Loucy (cell line): ENCODE measurements at regions not wholly inside any gene's neighbourhood (a gene's known extent, or its start where the extent isn't known, plus 50 kb on each side); places are given as distances from the start of the nearest gene placed in this dataset.

Experiments
- H2AFZ ChIP-seq: fragments of 200-600 bp; sonication (generic); 2 replicates; pipeline ENCODE4 v1.6.0; 2016; ENCODE audit warnings: antibody characterized with exemption, mild to moderate bottlenecking, low read length, moderate library complexity
- H3F3A ChIP-seq: fragments of 200-600 bp; 2 replicates; pipeline ENCODE4 v1.6.0; 2016; ENCODE audit warnings: antibody characterized with exemption, low read depth, mild to moderate bottlenecking
- H3K27me3 ChIP-seq: fragments of 200-600 bp; sonication (generic); 2 replicates; pipeline ENCODE4 v1.6.1; 2014; ENCODE audit warnings: low read length, mild to moderate bottlenecking; ENCODE audit not compliant: insufficient read depth, poor library complexity, severe bottlenecking
- H3K36me3 ChIP-seq: fragments of 200-600 bp; sonication (generic); 2 replicates; pipeline ENCODE4 v1.6.1; 2016; ENCODE audit warnings: low read length; ENCODE audit not compliant: insufficient read depth
- H3K4me1 ChIP-seq: fragments of 200-600 bp; sonication (generic); 2 replicates; pipeline ENCODE4 v1.5.1; 2014; ENCODE audit warnings: low read length, mild to moderate bottlenecking; ENCODE audit not compliant: insufficient read depth, poor library complexity, severe bottlenecking
- H3K4me2 ChIP-seq: fragments of 200-600 bp; sonication (generic); 2 replicates; pipeline ENCODE4 v1.6.0; 2014; ENCODE audit warnings: antibody characterized with exemption, low read length, low read depth, mild to moderate bottlenecking; ENCODE audit not compliant: poor library complexity, severe bottlenecking
- H3K4me3 ChIP-seq: fragments of 200-600 bp; sonication (generic); 2 replicates; pipeline ENCODE4 v1.5.1; 2014; ENCODE audit warnings: low read length, mild to moderate bottlenecking, mixed read lengths; ENCODE audit not compliant: poor library complexity, severe bottlenecking
- H3K79me2 ChIP-seq: fragments of 200-600 bp; sonication (generic); 2 replicates; pipeline ENCODE4 v1.6.1; 2014; ENCODE audit warnings: low read length; ENCODE audit not compliant: insufficient read depth
- H3K9ac ChIP-seq: fragments of 200-600 bp; sonication (generic); 2 replicates; pipeline ENCODE4 v1.6.0; 2014; ENCODE audit warnings: mild to moderate bottlenecking, low read depth, low read length, moderate library complexity; ENCODE audit not compliant: poor library complexity, severe bottlenecking
- H3K9me2 ChIP-seq: fragments of 200-600 bp; sonication (generic); replicated peaks from 2 replicates; pipeline ENCODE4 v1.6.1; 2016; ENCODE audit warnings: low read depth, low read length, mixed read lengths
- H3K9me3 ChIP-seq: fragments of 200-600 bp; sonication (generic); 2 replicates; pipeline ENCODE4 v1.6.1; 2014; ENCODE audit warnings: mild to moderate bottlenecking, antibody characterized with exemption, low read length, low read depth; ENCODE audit not compliant: insufficient read depth
- H4K20me1 ChIP-seq: fragments of 200-600 bp; sonication (generic); 2 replicates; pipeline ENCODE4 v1.6.0; 2014; ENCODE audit warnings: antibody characterized with exemption, low read length, mild to moderate bottlenecking; ENCODE audit not compliant: insufficient read depth, poor library complexity, severe bottlenecking
- CTCF ChIP-seq: fragments of 200-600 bp; sonication (generic); conservative IDR thresholded peaks from 2 replicates; pipeline ENCODE4 v1.5.1; 2014; ENCODE audit warnings: mild to moderate bottlenecking, antibody characterized with exemption, low read length
- EZH2phosphoT487 ChIP-seq: fragments of 200-600 bp; IDR thresholded peaks from 2 replicates; pipeline ENCODE4 v1.6.1; 2018; ENCODE audit warnings: antibody characterized with exemption, mild to moderate bottlenecking, moderate library complexity, borderline replicate concordance

DNA sequence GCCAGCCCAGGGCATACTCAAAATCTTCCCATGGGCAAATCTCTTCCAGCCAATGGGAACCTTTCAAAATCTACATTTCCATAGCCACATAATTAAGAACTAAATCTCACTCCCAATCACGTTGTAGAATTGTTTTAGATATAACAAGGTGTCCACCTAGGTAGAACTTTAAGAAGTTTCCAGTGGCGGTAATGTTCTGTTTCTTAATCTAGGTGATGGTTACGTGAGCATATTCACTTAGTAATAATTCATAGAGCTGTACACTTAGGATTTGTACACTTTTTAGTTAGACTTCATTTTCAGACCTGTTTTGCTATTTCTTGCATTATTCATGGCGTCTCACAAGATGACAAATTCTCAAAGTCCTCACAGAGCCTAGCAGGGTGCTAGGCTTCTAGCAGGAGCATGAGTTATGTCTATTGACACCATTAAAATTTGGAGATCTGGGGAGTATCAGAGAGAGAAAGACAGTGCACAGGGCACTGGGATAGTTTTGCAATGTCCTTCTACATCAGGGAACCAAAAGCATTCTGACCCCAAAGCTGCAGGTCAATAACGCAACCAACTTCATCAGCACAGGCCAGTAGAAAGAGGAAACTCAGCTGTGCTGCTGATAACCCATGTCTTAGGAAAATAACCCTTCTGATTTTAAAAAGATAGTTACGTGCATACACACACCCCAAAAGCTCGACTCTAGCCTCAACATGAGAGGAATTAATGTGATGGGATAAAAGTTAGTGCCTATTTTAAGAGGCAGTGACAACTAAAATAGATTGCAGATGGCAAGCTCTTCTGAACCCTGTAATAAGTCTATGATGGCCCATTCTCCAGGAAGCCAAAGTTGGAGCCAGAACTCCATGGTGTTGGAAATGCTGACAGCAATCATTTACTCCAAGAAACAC lies 518.1 kb upstream of the JARID2 start:
- Histone ChIP-seq H3K36me3 (no peaks in the 10 kb centered on the region), H3K9me2 (no peaks in the 10 kb centered on the region), H3K9me3 (no peaks in the 10 kb centered on the region), H3K4me1 (peaks cover 16% of the 10 kb centered on the region), H3K79me2 (no peaks in the 10 kb centered on the region), H3K9ac (no peak overlapping the region), H3K4me3 (no peak overlapping the region), H3K4me2 (no peak overlapping the region), H3K27me3 (no peaks in the 10 kb centered on the region), H2AFZ (no peak overlapping the region), H3F3A (no peaks in the 10 kb centered on the region), H4K20me1 (no peaks in the 10 kb centered on the region)
- no peak for TF ChIP-seq EZH2phosphoT487
- TF ChIP-seq CTCF = no peak

- no peaks in the 10 kb centered on the region for H3K36me3 ChIP-seq
- no peaks in the 10 kb centered on the region for H3K27me3 ChIP-seq
- H2AFZ ChIP-seq = no peak overlapping the region
- no peak for TF ChIP-seq EZH2phosphoT487
- no peak for TF ChIP-seq CTCF
- H3K4me2 ChIP-seq = no peak overlapping the region
- no peaks in the 10 kb centered on the region for H3K79me2 ChIP-seq
- H3K9me3 ChIP-seq = no peaks in the 10 kb centered on the region
- no peak overlapping the region for H3K9ac ChIP-seq
- H3K9me2 ChIP-seq = no peaks in the 10 kb centered on the region
- H4K20me1 ChIP-seq = no peaks in the 10 kb centered on the region
- peaks cover 17% of the 10 kb centered on the region for H3K4me1 ChIP-seq
- no peak overlapping the region for H3K4me3 ChIP-seq
- no peaks in the 10 kb centered on the region for H3F3A ChIP-seq
Observed at GRCh38 chr6:14728396-14729024, 517.4 kb upstream of the JARID2 start.

GRCh38 chr6:14729129-14729871 lies 516.6 kb upstream of the JARID2 start:
- Histone ChIP-seq H3K4me1 (peaks cover 20% of the 10 kb centered on the region), H3K9me3 (no peaks in the 10 kb centered on the region), H4K20me1 (no peaks in the 10 kb centered on the region), H3K4me2 (no peak overlapping the region), H3K79me2 (no peaks in the 10 kb centered on the region), H3K9ac (no peak overlapping the region), H3K4me3 (no peak overlapping the region), H3K27me3 (no peaks in the 10 kb centered on the region), H3K36me3 (no peaks in the 10 kb centered on the region), H3K9me2 (no peaks in the 10 kb centered on the region), H3F3A (no peaks in the 10 kb centered on the region), H2AFZ (peak overlapping the region; percentile 33; the same call in 1 of the 2 replicates)
- TF ChIP-seq CTCF (no peak), EZH2phosphoT487 (no peak)
